OCI-LY1 (cell line): ENCODE measurements at regions not wholly inside any gene's neighbourhood (a gene's known extent, or its start where the extent isn't known, plus 50 kb on each side); places are given as distances from the start of the nearest gene placed in this dataset.
A peak's percentile ranks its signal among the peaks of the same experiment; 100 is the strongest.

ENCODE experiments used
- H2AFZ ChIP-seq: fragments of 200-600 bp; sonication (generic), shearing (Covaris generic); 2 replicates; pipeline ENCODE4 v1.6.0; 2014; ENCODE audit warnings: antibody characterized with exemption, mild to moderate bottlenecking, low read length
- H3F3A ChIP-seq: fragments of 200-600 bp; sonication (generic), shearing (Covaris generic); 2 replicates; pipeline ENCODE4 v1.6.0; 2014; ENCODE audit warnings: mild to moderate bottlenecking, antibody characterized with exemption, low read length, moderate library complexity; ENCODE audit not compliant: insufficient read depth
- H3K27ac ChIP-seq: fragments of 200-600 bp; sonication (generic); 2 replicates; pipeline ENCODE4 v1.5.1; 2014; ENCODE audit warnings: low read length, mixed run types, mild to moderate bottlenecking, low read depth; ENCODE audit not compliant: poor library complexity, severe bottlenecking
- H3K27me3 ChIP-seq: fragments of 200-600 bp; sonication (generic); 2 replicates; pipeline ENCODE4 v1.6.0; 2014; ENCODE audit warnings: antibody characterized with exemption, mild to moderate bottlenecking, low read length, moderate library complexity; ENCODE audit not compliant: insufficient read depth
- H3K36me3 ChIP-seq: fragments of 200-600 bp; sonication (generic); 2 replicates; pipeline ENCODE4 v1.6.1; 2014; ENCODE audit warnings: mild to moderate bottlenecking, antibody characterized with exemption, low read length, moderate library complexity, mixed read lengths; ENCODE audit not compliant: insufficient read depth
- H3K4me1 ChIP-seq: fragments of 200-600 bp; sonication (generic); 2 replicates; pipeline ENCODE4 v1.5.1; 2014; ENCODE audit warnings: mild to moderate bottlenecking, low read length, moderate library complexity; ENCODE audit not compliant: insufficient read depth, severe bottlenecking
- H3K4me2 ChIP-seq: fragments of 200-600 bp; sonication (generic), shearing (Covaris generic); 2 replicates; pipeline ENCODE4 v1.6.1; 2014; ENCODE audit warnings: low read length
- H3K4me3 ChIP-seq: fragments of 200-600 bp; sonication (generic); 2 replicates; pipeline ENCODE4 v1.5.1; 2014; ENCODE audit warnings: low read length, low read depth, mild to moderate bottlenecking, mixed read lengths; ENCODE audit not compliant: poor library complexity, severe bottlenecking
- H3K79me2 ChIP-seq: fragments of 200-600 bp; shearing (Covaris generic); 2 replicates; pipeline ENCODE4 v1.6.1; 2016; ENCODE audit warnings: mixed run types, low read length, mixed read lengths; ENCODE audit not compliant: insufficient read depth
- H3K9ac ChIP-seq: fragments of 200-600 bp; sonication (generic), shearing (Covaris generic); 2 replicates; pipeline ENCODE4 v1.6.1; 2014; ENCODE audit warnings: mild to moderate bottlenecking, low read length, mixed read lengths
- H3K9me2 ChIP-seq: fragments of 200-600 bp; sonication (generic), shearing (Covaris generic); 2 replicates; pipeline ENCODE4 v1.6.1; 2014; ENCODE audit warnings: low read depth, mild to moderate bottlenecking, low read length, mixed read lengths
- H3K9me3 ChIP-seq: fragments of 200-600 bp; shearing (Covaris generic); 2 replicates; pipeline ENCODE4 v1.6.1; 2014; ENCODE audit warnings: low read length, mixed read lengths
- H4K20me1 ChIP-seq: fragments of 200-600 bp; sonication (generic), shearing (Covaris generic); 2 replicates; pipeline ENCODE4 v1.6.0; 2016; ENCODE audit warnings: mild to moderate bottlenecking, low read length; ENCODE audit not compliant: insufficient read depth
- CTCF ChIP-seq: fragments of 200-600 bp; sonication (generic), shearing (Covaris generic); IDR thresholded peaks from 2 replicates; pipeline ENCODE4 v1.5.1; 2017; ENCODE audit warnings: mild to moderate bottlenecking, antibody characterized with exemption, low read length, moderate library complexity, mixed read lengths
- EZH2 ChIP-seq: fragments of 200-600 bp; sonication (generic), shearing (Covaris generic); IDR thresholded peaks from 2 replicates; pipeline ENCODE4 v1.8.0; 2017; ENCODE audit warnings: borderline replicate concordance, mixed run types, mild to moderate bottlenecking, antibody characterized with exemption, low read length, moderate library complexity, mixed read lengths

GRCh38 chr16:85413691-85414663 lies 199.1 kb upstream of the GSE1 start:
- Histone ChIP-seq H2AFZ (no peak overlapping the region), H4K20me1 (no peaks in the 10 kb centered on the region), H3K9me2 (no peaks in the 10 kb centered on the region), H3K9ac (no peak overlapping the region), H3K4me1 (peaks cover 7% of the 10 kb centered on the region), H3K79me2 (no peaks in the 10 kb centered on the region), H3K9me3 (peaks cover 11% of the 10 kb centered on the region), H3F3A (no peaks in the 10 kb centered on the region), H3K36me3 (no peaks in the 10 kb centered on the region), H3K27ac (no peak overlapping the region), H3K4me2 (no peak overlapping the region), H3K4me3 (no peak overlapping the region), H3K27me3 (no peaks in the 10 kb centered on the region; the same call in 1 of the 2 replicates)
- TF ChIP-seq EZH2: no peak
- no peak for TF ChIP-seq CTCF

- no peaks in the 10 kb centered on the region for H3K9me2 ChIP-seq
- H3K9me3 ChIP-seq: peaks cover 11% of the 10 kb centered on the region
- 0 out of 2 replicates have a peak overlapping the region, but pooled peaks have one; percentile 51 for H3K4me2 ChIP-seq
- H3F3A ChIP-seq: no peaks in the 10 kb centered on the region
- TF ChIP-seq EZH2 (no peak), CTCF (no peak)
- no peak overlapping the region for H3K4me3 ChIP-seq
- no peak overlapping the region for H3K27ac ChIP-seq
- H3K27me3 ChIP-seq: no peaks in the 10 kb centered on the region; the same call in 1 of the 2 replicates
- peak overlapping the region; percentile 58 for H2AFZ ChIP-seq
- H3K4me1 ChIP-seq: peaks cover 7% of the 10 kb centered on the region
- H4K20me1 ChIP-seq: no peaks in the 10 kb centered on the region
- no peaks in the 10 kb centered on the region for H3K36me3 ChIP-seq
- H3K9ac ChIP-seq: no peak overlapping the region
- H3K79me2 ChIP-seq: no peaks in the 10 kb centered on the region
These were observed 197.7 kb upstream of the GSE1 start for GRCh38 chr16:85415196-85416090.

- Histone ChIP-seq H3K9ac (no peak overlapping the region), H3K4me3 (peak overlapping the region; percentile 34), H3K9me2 (no peaks in the 10 kb centered on the region), H3K4me1 (peaks cover 7% of the 10 kb centered on the region), H3K27ac (no peak overlapping the region), H3K27me3 (no peaks in the 10 kb centered on the region; the same call in 1 of the 2 replicates), H3K9me3 (peaks cover 11% of the 10 kb centered on the region), H3K4me2 (peak overlapping the region; percentile 51), H4K20me1 (no peaks in the 10 kb centered on the region), H3F3A (no peaks in the 10 kb centered on the region), H3K36me3 (no peaks in the 10 kb centered on the region), H3K79me2 (no peaks in the 10 kb centered on the region), H2AFZ (peak overlapping the region; percentile 58)
- TF ChIP-seq EZH2 (no peak), CTCF (peak; percentile 94)
These were observed 196.7 kb upstream of the GSE1 start for GRCh38 chr16:85416228-85417109.
